SK-N-SH treated with all-trans-retinoic acid at 6 μM for 48 hours (cell line): ENCODE measurements at regions not wholly inside any gene's neighbourhood (a gene's known extent, or its start where the extent isn't known, plus 50 kb on each side); places are given as distances from the start of the nearest gene placed in this dataset.

Source experiments
- ATAC-seq: fragments of 200-7000 bp; cut with Tn5 transposase; 3 replicates; pipeline ENCODE4 v1.9.1; 2020; ENCODE audit warnings: mild to moderate bottlenecking, moderate library complexity
- BACH2 ChIP-seq: fragments of 250-450 bp; sonication (Bioruptor Pico); IDR thresholded peaks from 2 replicates; pipeline ENCODE4 v1.9.0; 2021; ENCODE audit warnings: mild to moderate bottlenecking, borderline replicate concordance
- CSDC2 ChIP-seq: fragments of 250-450 bp; sonication (Bioruptor Pico); IDR thresholded peaks from 2 replicates; pipeline ENCODE4 v1.5.0; 2020; ENCODE audit warnings: mild to moderate bottlenecking, moderate library complexity
- CSRNP3 ChIP-seq: fragments of 250-450 bp; sonication (Bioruptor Pico); IDR thresholded peaks from 2 replicates; pipeline ENCODE4 v1.5.1; 2021; ENCODE audit warnings: mild to moderate bottlenecking, moderate library complexity
- GLIS3 ChIP-seq: fragments of 250-450 bp; sonication (Bioruptor Pico); IDR thresholded peaks from 2 replicates; pipeline ENCODE4 v1.5.0; 2020; ENCODE audit warnings: mild to moderate bottlenecking, moderate library complexity
- ISL1 ChIP-seq: fragments of 250-450 bp; sonication (Bioruptor Pico); IDR thresholded peaks from 2 replicates; pipeline ENCODE4 v2.1.2; 2022; ENCODE audit warnings: mild to moderate bottlenecking, moderate library complexity
- OSR1 ChIP-seq: fragments of 250-450 bp; sonication (Bioruptor Pico); IDR thresholded peaks from 2 replicates; pipeline ENCODE4 v1.8.0; 2022; ENCODE audit warnings: moderate library complexity, mild to moderate bottlenecking, inconsistent platforms
- PPARA ChIP-seq: fragments of 250-450 bp; sonication (Bioruptor Pico); IDR thresholded peaks from 2 replicates; pipeline ENCODE4 v1.5.0; 2020; ENCODE audit warnings: mild to moderate bottlenecking, borderline replicate concordance
- RARB ChIP-seq: fragments of 250-450 bp; sonication (Bioruptor Pico); IDR thresholded peaks from 2 replicates; pipeline ENCODE4 v1.8.0; 2021; ENCODE audit warnings: mild to moderate bottlenecking, moderate library complexity
- SNAI2 ChIP-seq: fragments of 250-450 bp; sonication (Bioruptor Pico); IDR thresholded peaks from 2 replicates; pipeline ENCODE4 v1.5.0; 2020; ENCODE audit warnings: mild to moderate bottlenecking, moderate library complexity
- TCF4 ChIP-seq: fragments of 250-450 bp; sonication (Bioruptor Pico); IDR thresholded peaks from 2 replicates; pipeline ENCODE4 v1.8.0; 2021; ENCODE audit warnings: mild to moderate bottlenecking, moderate library complexity, borderline replicate concordance
- TOX ChIP-seq: fragments of 250-450 bp; sonication (Bioruptor Pico); IDR thresholded peaks from 2 replicates; pipeline ENCODE4 v1.8.0; 2021; ENCODE audit warnings: mild to moderate bottlenecking, moderate library complexity, borderline replicate concordance
- TSHZ2 ChIP-seq: fragments of 250-450 bp; sonication (Bioruptor Pico); IDR thresholded peaks from 2 replicates; pipeline ENCODE4 v1.5.0; 2020; ENCODE audit warnings: mild to moderate bottlenecking, moderate library complexity
- ZFP3 ChIP-seq: fragments of 250-450 bp; sonication (Bioruptor Pico); IDR thresholded peaks from 2 replicates; pipeline ENCODE4 v1.5.0; 2020; ENCODE audit warnings: mild to moderate bottlenecking, moderate library complexity
- ZFP30 ChIP-seq: fragments of 450-650 bp; formaldehyde crosslinking; IDR thresholded peaks from 2 replicates; pipeline ENCODE4 v1.5.0; 2022; ENCODE audit warnings: mild to moderate bottlenecking, moderate library complexity
- ZNF70 ChIP-seq: fragments of 450-650 bp; formaldehyde crosslinking; IDR thresholded peaks from 2 replicates; pipeline ENCODE4 v1.5.0; 2020; ENCODE audit warnings: mild to moderate bottlenecking, moderate library complexity
- ZNF8 ChIP-seq: fragments of 450-650 bp; formaldehyde crosslinking; IDR thresholded peaks from 2 replicates; pipeline ENCODE4 v1.5.0; 2020; ENCODE audit warnings: mild to moderate bottlenecking, moderate library complexity
- TF ChIP-seq, protein P1 (sequence below): fragments of 250-450 bp; sonication (Bioruptor Pico); IDR thresholded peaks from 2 replicates; pipeline ENCODE4 v1.8.0; 2020; ENCODE audit warnings: mild to moderate bottlenecking, moderate library complexity, borderline replicate concordance
- TF ChIP-seq, protein P2 (sequence below): fragments of 250-450 bp; sonication (Bioruptor Pico); IDR thresholded peaks from 2 replicates; pipeline ENCODE4 v1.8.0; 2021; ENCODE audit warnings: low read depth, mild to moderate bottlenecking, moderate library complexity, borderline replicate concordance

- TF ChIP-seq, protein P1, sequence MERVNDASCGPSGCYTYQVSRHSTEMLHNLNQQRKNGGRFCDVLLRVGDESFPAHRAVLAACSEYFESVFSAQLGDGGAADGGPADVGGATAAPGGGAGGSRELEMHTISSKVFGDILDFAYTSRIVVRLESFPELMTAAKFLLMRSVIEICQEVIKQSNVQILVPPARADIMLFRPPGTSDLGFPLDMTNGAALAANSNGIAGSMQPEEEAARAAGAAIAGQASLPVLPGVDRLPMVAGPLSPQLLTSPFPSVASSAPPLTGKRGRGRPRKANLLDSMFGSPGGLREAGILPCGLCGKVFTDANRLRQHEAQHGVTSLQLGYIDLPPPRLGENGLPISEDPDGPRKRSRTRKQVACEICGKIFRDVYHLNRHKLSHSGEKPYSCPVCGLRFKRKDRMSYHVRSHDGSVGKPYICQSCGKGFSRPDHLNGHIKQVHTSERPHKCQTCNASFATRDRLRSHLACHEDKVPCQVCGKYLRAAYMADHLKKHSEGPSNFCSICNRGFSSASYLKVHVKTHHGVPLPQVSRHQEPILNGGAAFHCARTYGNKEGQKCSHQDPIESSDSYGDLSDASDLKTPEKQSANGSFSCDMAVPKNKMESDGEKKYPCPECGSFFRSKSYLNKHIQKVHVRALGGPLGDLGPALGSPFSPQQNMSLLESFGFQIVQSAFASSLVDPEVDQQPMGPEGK (CRISPR knock-in tag) = no peak
- no peak for TF ChIP-seq TOX (CRISPR knock-in tag)
- TF ChIP-seq TCF4 (CRISPR knock-in tag) = no peak
- no peak for TF ChIP-seq ZNF70
- TF ChIP-seq PPARA (CRISPR knock-in tag) = no peak
- TF ChIP-seq ZFP3 (CRISPR knock-in tag) = no peak
- no peak for TF ChIP-seq CSRNP3 (CRISPR knock-in tag)
These were observed 483.3 kb downstream of the VRK1 start (continued) for GRCh38 chr14:97280526-97280925.

GRCh38 chr14:97281741-97282140, 484.6 kb downstream of the VRK1 start:
- no peak for ATAC-seq
- TF ChIP-seq CSDC2 (CRISPR knock-in tag) (no peak), TSHZ2 (CRISPR knock-in tag) (no peak)
- TF ChIP-seq, protein P2, sequence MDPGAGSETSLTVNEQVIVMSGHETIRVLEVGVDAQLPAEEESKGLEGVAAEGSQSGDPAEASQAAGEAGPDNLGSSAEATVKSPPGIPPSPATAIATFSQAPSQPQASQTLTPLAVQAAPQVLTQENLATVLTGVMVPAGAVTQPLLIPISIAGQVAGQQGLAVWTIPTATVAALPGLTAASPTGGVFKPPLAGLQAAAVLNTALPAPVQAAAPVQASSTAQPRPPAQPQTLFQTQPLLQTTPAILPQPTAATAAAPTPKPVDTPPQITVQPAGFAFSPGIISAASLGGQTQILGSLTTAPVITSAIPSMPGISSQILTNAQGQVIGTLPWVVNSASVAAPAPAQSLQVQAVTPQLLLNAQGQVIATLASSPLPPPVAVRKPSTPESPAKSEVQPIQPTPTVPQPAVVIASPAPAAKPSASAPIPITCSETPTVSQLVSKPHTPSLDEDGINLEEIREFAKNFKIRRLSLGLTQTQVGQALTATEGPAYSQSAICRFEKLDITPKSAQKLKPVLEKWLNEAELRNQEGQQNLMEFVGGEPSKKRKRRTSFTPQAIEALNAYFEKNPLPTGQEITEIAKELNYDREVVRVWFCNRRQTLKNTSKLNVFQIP (CRISPR knock-in tag) = no peak
- TF ChIP-seq, all 23 proteins: peak for 0

DNA sequence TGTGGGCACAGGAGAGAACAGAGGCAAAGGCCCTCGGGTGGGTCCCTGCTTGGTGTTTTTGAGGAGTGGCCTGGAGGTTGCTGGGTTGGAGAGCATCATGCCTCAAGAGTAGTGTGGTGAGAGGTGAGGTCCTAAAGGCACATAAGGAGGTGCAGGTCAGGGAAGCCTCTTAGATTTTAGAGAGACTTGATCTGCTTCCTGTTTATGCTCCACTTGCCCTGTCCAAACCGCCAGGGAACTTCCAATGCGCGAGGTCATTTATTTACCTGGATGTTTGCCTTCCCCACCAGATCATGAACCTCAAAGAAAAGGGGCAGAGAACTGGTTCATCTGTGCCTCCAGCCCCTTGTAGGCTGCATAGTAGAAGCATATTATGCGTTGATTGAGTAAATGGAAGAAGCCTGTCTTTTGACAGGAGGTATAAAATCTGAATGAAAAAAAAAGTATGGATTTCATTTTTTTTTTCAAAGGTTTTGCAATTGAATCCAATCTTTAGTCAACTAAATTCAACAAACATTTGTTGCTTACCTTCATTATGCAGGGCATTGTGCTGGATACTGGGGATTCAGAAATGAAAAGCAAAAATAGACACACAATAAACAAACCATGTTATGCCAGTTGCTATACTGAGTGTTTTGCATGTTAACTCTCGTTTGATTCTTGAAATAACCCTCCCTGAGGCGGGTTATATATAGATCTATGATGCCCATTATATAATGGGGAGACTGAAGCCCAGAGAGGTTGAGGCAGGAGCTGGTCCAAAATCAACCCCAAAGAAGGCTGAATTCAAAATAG, 485.2 kb downstream of the VRK1 start:
- no peak for ATAC-seq
- no peak for TF ChIP-seq RARB (CRISPR knock-in tag)
- no peak for TF ChIP-seq OSR1 (CRISPR knock-in tag)
- no peak for TF ChIP-seq TCF4 (CRISPR knock-in tag)
- TF ChIP-seq BACH2 (CRISPR knock-in tag) = no peak
- no peak for TF ChIP-seq SNAI2

GRCh38 chr14:97283005-97283403, 485.8 kb downstream of the VRK1 start:
- no peak for ATAC-seq
- TF ChIP-seq ZFP3 (CRISPR knock-in tag) (no peak), ZNF8 (CRISPR knock-in tag) (no peak), TSHZ2 (CRISPR knock-in tag) (no peak), ZFP30 (CRISPR knock-in tag) (no peak), ISL1 (CRISPR knock-in tag) (no peak), CSDC2 (CRISPR knock-in tag) (no peak), GLIS3 (CRISPR knock-in tag) (no peak)
- TF ChIP-seq, all 23 proteins: peak for 0
